A549 (cell line): ENCODE measurements at regions not wholly inside any gene's neighbourhood (a gene's known extent, or its start where the extent isn't known, plus 50 kb on each side); places are given as distances from the start of the nearest gene placed in this dataset.

Experiments
- ATAC-seq, 2 experiments: fragments of 200-7000 bp in 1 of 2; fragments of >200 bp in 1 of 2; cut with Nextera tagmentation in 1 of 2; cut with Tn5 transposase in 1 of 2; 3 replicates each; pipeline versions ENCODE4 v1.8.0 to v1.9.1; 2018 to 2020; ENCODE audit warnings: mild to moderate bottlenecking in 1 of 2, moderate library complexity in 1 of 2
- CTCF ChIA-PET: fragments of 300-600 bp; sonication (Branson Sonifier 250); formaldehyde crosslinking; extraction: SDS; loops from one replicate; lab custom pipeline; 2021; ENCODE audit warnings: antibody characterized with exemption, inconsistent platforms; lab: Yijun Ruan, JAX
- POLR2A ChIA-PET: fragments of 350-600 bp; formaldehyde crosslinking; extraction: SDS; loops from one replicate; lab custom pipeline; 2021; ENCODE audit warnings: antibody characterized with exemption, inconsistent platforms; lab: Yijun Ruan, JAX
- DNase-seq, 2 experiments: peaks; one replicate each; pipeline versions ENCODE4 v3.0.0 to v3.0.0-alpha.2; 2011 to 2016; ENCODE audit warnings: low read depth in 1 of 2, low spot score in 1 of 2
- FAIRE-seq: peaks from 2 replicates; lab custom pipeline; 2011; peaks lifted over from hg19 to GRCh38; lab: Jason Lieb, UNC
- H3K27ac ChIP-seq, 2 experiments: fragments of >200 bp; sonication (Bioruptor Twin); formaldehyde crosslinking; 3 replicates each; pipeline ENCODE4 v1.5.1; 2016 to 2017
- H3K4me1 ChIP-seq: fragments of >200 bp; sonication (Bioruptor Twin); formaldehyde crosslinking; 3 replicates; pipeline ENCODE4 v1.6.1; 2016
- H3K4me2 ChIP-seq: fragments of >200 bp; sonication (Bioruptor Twin); formaldehyde crosslinking; 3 replicates; pipeline ENCODE4 v1.6.1; 2016
- H3K4me3 ChIP-seq: fragments of >200 bp; sonication (Bioruptor Twin); formaldehyde crosslinking; 3 replicates; pipeline ENCODE4 v1.5.1; 2016
- H3K9me3 ChIP-seq: fragments of >200 bp; sonication (Bioruptor Twin); formaldehyde crosslinking; 3 replicates; pipeline ENCODE4 v1.6.1; 2016
- CBX2 ChIP-seq: fragments of 200-600 bp; sonication (generic); IDR thresholded peaks from 2 replicates; pipeline ENCODE4 v1.6.1; 2016; ENCODE audit warnings: low read depth, mild to moderate bottlenecking, borderline replicate concordance
- CHD2 ChIP-seq: fragments of 150-350 bp; IDR thresholded peaks from 2 replicates; pipeline ENCODE4 v1.6.1; 2014; ENCODE audit warnings: low read length; ENCODE audit not compliant: partially characterized antibody
- EHF ChIP-seq: fragments of 250-450 bp; sonication (Bioruptor Pico); IDR thresholded peaks from 2 replicates; pipeline ENCODE4 v1.5.0; 2020; ENCODE audit warnings: mild to moderate bottlenecking
- EHMT2 ChIP-seq: fragments of 200-600 bp; sonication (generic); IDR thresholded peaks from 2 replicates; pipeline ENCODE4 v1.6.1; 2016; ENCODE audit warnings: antibody characterized with exemption, low read depth, mild to moderate bottlenecking, moderate library complexity
- ESRRA ChIP-seq: fragments of 150-350 bp; IDR thresholded peaks from 2 replicates; pipeline ENCODE4 v1.6.1; 2014; ENCODE audit warnings: mild to moderate bottlenecking, low read length, borderline replicate concordance
- FOSL2 ChIP-seq, 2 experiments: fragments of 450-650 bp in 1 of 2; fragments of >200 bp in 1 of 2; sonication (Bioruptor Twin) in 1 of 2; formaldehyde crosslinking; IDR thresholded peaks; 2 replicates each; pipeline versions ENCODE4 v1.5.0 to v1.6.1; 2016 to 2020; ENCODE audit warnings: mild to moderate bottlenecking in 1 of 2, moderate library complexity in 1 of 2
- HDAC2 ChIP-seq: fragments of 200-600 bp; sonication (generic); IDR thresholded peaks from 2 replicates; pipeline ENCODE4 v1.6.1; 2016
- HES2 ChIP-seq: fragments of >200 bp; sonication (Bioruptor Twin); formaldehyde crosslinking; IDR thresholded peaks from 2 replicates; pipeline ENCODE4 v1.6.1; 2016
- HEYL ChIP-seq: fragments of 250-450 bp; sonication (Bioruptor Pico); IDR thresholded peaks from 2 replicates; pipeline ENCODE4 v1.8.0; 2021; ENCODE audit warnings: mild to moderate bottlenecking, moderate library complexity
- HOXA7 ChIP-seq: fragments of 250-450 bp; sonication (Bioruptor Pico); IDR thresholded peaks from 2 replicates; pipeline ENCODE4 v1.5.0; 2020; ENCODE audit warnings: mild to moderate bottlenecking, moderate library complexity
- HOXB13 ChIP-seq: fragments of 250-450 bp; sonication (Bioruptor Pico); IDR thresholded peaks from 2 replicates; pipeline ENCODE4 v1.5.0; 2020; ENCODE audit warnings: low read depth, mild to moderate bottlenecking, moderate library complexity
- JUN ChIP-seq, 2 experiments: fragments of >200 bp; sonication (Bioruptor Twin); formaldehyde crosslinking; IDR thresholded peaks; 2 replicates in 1 of 2; 3 replicates in 1 of 2; pipeline ENCODE4 v1.6.1; 2016 to 2017
- JUNB ChIP-seq: fragments of >200 bp; sonication (Bioruptor Twin); formaldehyde crosslinking; IDR thresholded peaks from 2 replicates; pipeline ENCODE4 v1.6.1; 2016
- PBX3 ChIP-seq: IDR thresholded peaks from 2 replicates; pipeline ENCODE4 v1.6.1; 2012
- POLR2AphosphoS2 ChIP-seq: conservative IDR thresholded peaks from 2 replicates; pipeline ENCODE4 v1.6.1; 2012; ENCODE audit warnings: low read length, improper control_type of control experiment, inconsistent platforms
- TFCP2L1 ChIP-seq: fragments of 250-450 bp; sonication (Bioruptor Pico); IDR thresholded peaks from 2 replicates; pipeline ENCODE4 v1.5.0; 2021; ENCODE audit warnings: mild to moderate bottlenecking
- ZNF302 ChIP-seq: fragments of 250-450 bp; sonication (Bioruptor Pico); IDR thresholded peaks from 2 replicates; pipeline ENCODE4 v1.9.0; 2021; ENCODE audit warnings: inconsistent platforms, mild to moderate bottlenecking, moderate library complexity
- whole genome bisulfite sequencing: methylation state at CpG from one replicate; pipeline ENCODE4 v1.1.6; 2017; ENCODE audit errors: missing lambda C conversion rate; 5-methylcytosine and 5-hydroxymethylcytosine counted together
- TF ChIP-seq, protein P1 (sequence below): fragments of 200-600 bp; sonication (generic); IDR thresholded peaks from 2 replicates; pipeline ENCODE4 v1.6.1; 2016; ENCODE audit warnings: antibody characterized with exemption, mild to moderate bottlenecking, moderate library complexity
- TF ChIP-seq, protein P2 (sequence below): fragments of >200 bp; sonication (Bioruptor Twin); formaldehyde crosslinking; IDR thresholded peaks from 3 replicates; pipeline ENCODE4 v1.6.1; 2016

DNA sequence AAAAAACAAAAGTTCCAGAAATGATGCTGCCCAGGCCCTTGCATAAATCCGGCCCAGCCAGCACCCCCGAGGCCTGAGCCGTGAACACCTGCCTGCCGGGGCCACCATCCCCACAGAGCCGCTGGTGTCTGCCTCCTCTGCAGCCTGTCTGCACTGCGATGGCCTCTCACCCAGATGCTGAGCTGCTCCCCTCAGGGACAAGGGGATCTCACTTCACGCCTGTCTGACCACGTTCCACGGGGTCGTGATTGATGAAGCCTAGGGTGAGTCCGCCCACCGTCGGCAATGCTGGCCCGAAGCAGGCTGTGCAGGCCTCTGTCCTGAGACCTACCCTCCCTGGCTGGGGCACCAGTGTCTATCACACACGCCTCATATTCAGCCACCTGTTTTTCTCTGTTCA, 444.2 kb downstream of the EIPR1 start (continued):
- TF ChIP-seq, protein P1, sequence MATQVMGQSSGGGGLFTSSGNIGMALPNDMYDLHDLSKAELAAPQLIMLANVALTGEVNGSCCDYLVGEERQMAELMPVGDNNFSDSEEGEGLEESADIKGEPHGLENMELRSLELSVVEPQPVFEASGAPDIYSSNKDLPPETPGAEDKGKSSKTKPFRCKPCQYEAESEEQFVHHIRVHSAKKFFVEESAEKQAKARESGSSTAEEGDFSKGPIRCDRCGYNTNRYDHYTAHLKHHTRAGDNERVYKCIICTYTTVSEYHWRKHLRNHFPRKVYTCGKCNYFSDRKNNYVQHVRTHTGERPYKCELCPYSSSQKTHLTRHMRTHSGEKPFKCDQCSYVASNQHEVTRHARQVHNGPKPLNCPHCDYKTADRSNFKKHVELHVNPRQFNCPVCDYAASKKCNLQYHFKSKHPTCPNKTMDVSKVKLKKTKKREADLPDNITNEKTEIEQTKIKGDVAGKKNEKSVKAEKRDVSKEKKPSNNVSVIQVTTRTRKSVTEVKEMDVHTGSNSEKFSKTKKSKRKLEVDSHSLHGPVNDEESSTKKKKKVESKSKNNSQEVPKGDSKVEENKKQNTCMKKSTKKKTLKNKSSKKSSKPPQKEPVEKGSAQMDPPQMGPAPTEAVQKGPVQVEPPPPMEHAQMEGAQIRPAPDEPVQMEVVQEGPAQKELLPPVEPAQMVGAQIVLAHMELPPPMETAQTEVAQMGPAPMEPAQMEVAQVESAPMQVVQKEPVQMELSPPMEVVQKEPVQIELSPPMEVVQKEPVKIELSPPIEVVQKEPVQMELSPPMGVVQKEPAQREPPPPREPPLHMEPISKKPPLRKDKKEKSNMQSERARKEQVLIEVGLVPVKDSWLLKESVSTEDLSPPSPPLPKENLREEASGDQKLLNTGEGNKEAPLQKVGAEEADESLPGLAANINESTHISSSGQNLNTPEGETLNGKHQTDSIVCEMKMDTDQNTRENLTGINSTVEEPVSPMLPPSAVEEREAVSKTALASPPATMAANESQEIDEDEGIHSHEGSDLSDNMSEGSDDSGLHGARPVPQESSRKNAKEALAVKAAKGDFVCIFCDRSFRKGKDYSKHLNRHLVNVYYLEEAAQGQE = no peak
- TF ChIP-seq POLR2AphosphoS2 (no peak), EHF (CRISPR knock-in tag) (no peak)

DNA sequence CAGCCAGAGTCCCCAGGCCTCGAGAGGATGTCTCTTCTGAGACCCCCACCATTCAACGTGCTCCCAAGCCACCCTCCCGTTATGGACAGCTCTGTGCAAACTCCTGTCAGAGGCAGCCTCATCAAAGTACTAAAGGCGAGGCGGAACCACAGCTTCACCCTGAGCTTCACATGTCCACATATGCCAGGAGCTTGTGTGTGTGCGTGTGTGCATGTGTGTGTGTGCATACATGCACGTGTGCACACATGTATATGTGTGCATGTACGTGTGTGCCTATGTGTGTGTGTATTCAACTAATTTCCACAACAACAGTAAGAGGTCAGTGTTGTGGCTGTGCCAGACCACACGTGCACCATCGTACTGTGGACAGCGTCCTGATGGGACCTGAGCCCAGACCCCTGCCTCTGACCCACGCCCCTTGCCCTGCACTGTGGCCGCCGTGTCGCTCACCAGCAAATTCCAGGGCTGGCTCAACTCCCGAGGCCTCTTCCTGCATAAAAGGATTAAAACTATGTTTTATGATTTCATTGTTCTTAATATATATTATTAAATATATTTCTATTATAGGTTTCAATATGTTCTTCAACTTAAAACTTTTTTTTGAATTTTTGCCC, 444.8 kb downstream of the EIPR1 start:
- H3K4me2 ChIP-seq = no peak overlapping the region
- H3K4me3 ChIP-seq = no peak overlapping the region
- POLR2A ChIA-PET = no interaction called here
- no peak for DNase-seq
- CTCF ChIA-PET = interaction anchor here (1.0 kb wide), 1 partner anchor 24 kb away, joined by 3 read pairs; no protein-coding TSS in a partner anchor
- no peak for ATAC-seq
- H3K27ac ChIP-seq = no peak overlapping the region
- H3K9me3 ChIP-seq = no peaks in the 10 kb centered on the region; the same call in 2 of the 3 replicates
- no peaks in the 10 kb centered on the region for H3K4me1 ChIP-seq
- no peak for FAIRE-seq
- 44% methylated on average over 15 of the region's 16 CpGs for WGBS
- TF ChIP-seq, protein P2, sequence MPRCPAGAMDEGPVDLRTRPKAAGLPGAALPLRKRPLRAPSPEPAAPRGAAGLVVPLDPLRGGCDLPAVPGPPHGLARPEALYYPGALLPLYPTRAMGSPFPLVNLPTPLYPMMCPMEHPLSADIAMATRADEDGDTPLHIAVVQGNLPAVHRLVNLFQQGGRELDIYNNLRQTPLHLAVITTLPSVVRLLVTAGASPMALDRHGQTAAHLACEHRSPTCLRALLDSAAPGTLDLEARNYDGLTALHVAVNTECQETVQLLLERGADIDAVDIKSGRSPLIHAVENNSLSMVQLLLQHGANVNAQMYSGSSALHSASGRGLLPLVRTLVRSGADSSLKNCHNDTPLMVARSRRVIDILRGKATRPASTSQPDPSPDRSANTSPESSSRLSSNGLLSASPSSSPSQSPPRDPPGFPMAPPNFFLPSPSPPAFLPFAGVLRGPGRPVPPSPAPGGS = no peak
- TF ChIP-seq ZNF302 (CRISPR knock-in tag) (no peak), JUNB (no peak), PBX3 (no peak), JUN (IDR thresholded peaks at IDR 0.05) (no peak), HES2 (no peak), TFCP2L1 (CRISPR knock-in tag) (no peak), CHD2 (no peak), FOSL2 (IDR thresholded peaks at IDR 0.05) (no peak), FOSL2 (CRISPR knock-in tag; IDR thresholded peaks at IDR 0.05) (no peak), CBX2 (no peak), ESRRA (no peak), HEYL (no peak), HDAC2 (no peak), EHMT2 (no peak), HOXA7 (CRISPR knock-in tag) (no peak), HOXB13 (CRISPR knock-in tag) (no peak)
- TF ChIP-seq, protein P1 = no peak
